B cell (primary cell): ENCODE measurements at regions not wholly inside any gene's neighbourhood (a gene's known extent, or its start where the extent isn't known, plus 50 kb on each side); places are given as distances from the start of the nearest gene placed in this dataset.

Experiments
- ATAC-seq: fragments of 200-7000 bp; cut with Tn5 transposase; one replicate; pipeline ENCODE4 v1.10.0; 2021; ENCODE audit warnings: low read depth, mild to moderate bottlenecking, moderate number of reproducible peaks, moderate library complexity
- CTCF ChIA-PET: fragments of 350-600 bp; sonication (Branson Sonifier 250); formaldehyde crosslinking; loops from one replicate; lab custom pipeline; 2021; ENCODE audit warnings: antibody characterized with exemption, inconsistent platforms; lab: Charles Lee
- POLR2A ChIA-PET: fragments of 350-600 bp; sonication (Branson Sonifier 250); formaldehyde crosslinking; loops from one replicate; lab custom pipeline; 2021; ENCODE audit warnings: antibody characterized with exemption; lab: Charles Lee
- DNase-seq: peaks from one replicate; pipeline ENCODE4 v3.0.0; 2013
- H2AFZ ChIP-seq: 2 replicates; pipeline ENCODE4 v1.6.1; 2012; ENCODE audit warnings: mild to moderate bottlenecking, low read depth, low read length; ENCODE audit not compliant: insufficient read depth, poor library complexity, severe bottlenecking
- H3K27ac ChIP-seq, 2 donors: 1 replicate in 1 of 2; 2 replicates in 1 of 2; pipeline ENCODE4 v1.5.1; 2012 to 2013; ENCODE audit warnings: low read length in 2 of 2, mild to moderate bottlenecking in 2 of 2, moderate library complexity in 1 of 2
- H3K27me3 ChIP-seq, 4 experiments: fragments of 200-600 bp in 1 of 4; sonication (generic) in 1 of 4; replicated peaks in 1 of 4; 1 replicate in 2 of 4; 2 replicates in 2 of 4; pipeline versions ENCODE4 v1.6.1 to v1.7.0; 2013 to 2016; ENCODE audit warnings: low read length in 3 of 4, mild to moderate bottlenecking in 2 of 4, mixed read lengths in 1 of 4, moderate library complexity in 1 of 4; ENCODE audit not compliant: insufficient read depth in 4 of 4, control insufficient read depth in 3 of 4; ENCODE audit errors: control extremely low read depth in 1 of 4
- H3K36me3 ChIP-seq, 2 experiments: replicated peaks in 1 of 2; 1 replicate in 1 of 2; 2 replicates in 1 of 2; pipeline versions ENCODE4 v1.6.1 to v1.7.1; 2013; ENCODE audit warnings: low read length in 1 of 2; ENCODE audit not compliant: insufficient read depth in 2 of 2, control insufficient read depth in 1 of 2; ENCODE audit errors: control extremely low read depth in 1 of 2, extremely low read depth in 1 of 2
- H3K4me1 ChIP-seq, 2 donors: fragments of 200-600 bp in 1 of 2; sonication (generic) in 1 of 2; 1 replicate in 1 of 2; 2 replicates in 1 of 2; pipeline versions ENCODE4 v1.5.1 to v1.6.1; 2013 to 2017; ENCODE audit warnings: low read length in 2 of 2; ENCODE audit not compliant: control insufficient read depth in 2 of 2, insufficient read depth in 2 of 2
- H3K4me2 ChIP-seq: replicated peaks from 2 replicates; pipeline ENCODE3; 2012; ENCODE audit warnings: mild to moderate bottlenecking, low read depth, low read length; ENCODE audit not compliant: poor library complexity, severe bottlenecking
- H3K4me3 ChIP-seq, 5 experiments: fragments of 200-600 bp in 1 of 5; sonication (generic) in 1 of 5; 1 replicate in 3 of 5; 2 replicates in 2 of 5; pipeline versions ENCODE4 v1.5.1 to v1.7.0; 2011 to 2016; ENCODE audit warnings: low read length in 4 of 5, mild to moderate bottlenecking in 4 of 5, low read depth in 2 of 5, control low read depth in 1 of 5, moderate library complexity in 1 of 5; ENCODE audit not compliant: insufficient read depth in 1 of 5; ENCODE audit errors: control extremely low read depth in 1 of 5, extremely low read depth in 1 of 5
- H3K79me2 ChIP-seq: fragments of 200-600 bp; sonication (generic); one replicate; pipeline ENCODE4 v1.6.0; 2016; ENCODE audit warnings: low read length; ENCODE audit not compliant: control insufficient read depth, insufficient read depth
- H3K9ac ChIP-seq: fragments of 200-600 bp; sonication (generic); 2 replicates; pipeline ENCODE4 v1.6.1; 2017; ENCODE audit warnings: mild to moderate bottlenecking, low read length, moderate library complexity
- H3K9me3 ChIP-seq, 3 donors: one replicate each; pipeline versions ENCODE4 v1.6.1 to v1.7.1; 2013; ENCODE audit warnings: low read length in 2 of 3; ENCODE audit not compliant: control insufficient read depth in 2 of 3, insufficient read depth in 1 of 3; ENCODE audit errors: control extremely low read depth in 1 of 3
- H4K20me1 ChIP-seq: 2 replicates; pipeline ENCODE4 v1.6.0; 2012; ENCODE audit warnings: mild to moderate bottlenecking, low read length; ENCODE audit not compliant: insufficient read depth, control insufficient read depth, poor library complexity, severe bottlenecking
- H3K27ac Mint-ChIP-seq: one replicate; pipeline ENCODE4 v1.8.0; 2021; ENCODE audit warnings: mixed read lengths
- H3K27me3 Mint-ChIP-seq: one replicate; pipeline ENCODE4 v1.8.0; 2021; ENCODE audit warnings: mixed read lengths
- H3K4me1 Mint-ChIP-seq: one replicate; pipeline ENCODE4 v1.8.0; 2021; ENCODE audit warnings: mixed read lengths
- H3K4me3 Mint-ChIP-seq: one replicate; pipeline ENCODE4 v1.8.0; 2021; ENCODE audit warnings: mixed read lengths
- H3K9me3 Mint-ChIP-seq: one replicate; pipeline ENCODE4 v1.8.0; 2022; ENCODE audit warnings: mixed read lengths; ENCODE audit not compliant: insufficient read depth
- EZH2 ChIP-seq: IDR thresholded peaks from 2 replicates; pipeline ENCODE4 v1.6.1; 2012; ENCODE audit warnings: borderline replicate concordance, low read depth, mild to moderate bottlenecking, moderate library complexity, low read length; ENCODE audit not compliant: insufficient read depth, poor library complexity, severe bottlenecking
- WGBS: methylation state at CpG from one replicate; pipeline ENCODE4 v1.1.5; 2013; ENCODE audit warnings: missing lambda C conversion rate; ENCODE audit not compliant: insufficient coverage; 5-methylcytosine and 5-hydroxymethylcytosine counted together
- intact Hi-C: fragments of 100-400 bp; cut with micrococcal nuclease; formaldehyde crosslinking; loops from one replicate; pipeline ENCODE4 v1.10.0; 2022
- TF ChIP-seq, protein P1 (sequence below): fragments of 200-600 bp; IDR thresholded peaks from one replicate; pipeline ENCODE4 v1.8.0; 2022; ENCODE audit warnings: antibody characterized with exemption, mild to moderate bottlenecking

DNA sequence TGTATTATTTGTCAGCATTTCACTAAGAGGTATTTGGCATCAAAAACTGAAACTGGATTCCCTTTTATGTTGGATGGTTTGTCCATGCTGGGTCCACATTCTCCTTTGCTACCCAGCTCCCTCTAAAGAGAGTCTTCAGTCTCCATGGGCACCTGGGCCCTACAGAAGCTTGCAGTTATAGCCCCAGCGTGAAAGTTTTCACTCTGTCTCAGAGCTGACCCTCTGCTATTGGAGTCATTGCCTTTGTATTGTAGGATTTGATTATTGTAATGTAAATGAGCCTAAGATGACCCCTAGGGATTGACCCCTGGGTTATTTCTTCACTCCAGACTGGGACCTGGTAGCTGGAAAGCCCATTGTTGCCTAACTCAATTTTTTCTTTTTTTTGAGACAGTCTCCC lies 1026.5 kb upstream of the EEF2KMT start:
- Mint-ChIP-seq H3K9me3 (peaks cover 2% of the 10 kb centered on the region), H3K4me1 (no peaks in the 10 kb centered on the region), H3K27ac (no peak overlapping the region), H3K4me3 (no peak overlapping the region), H3K27me3 (no peaks in the 10 kb centered on the region)
- TF ChIP-seq EZH2: no peak
- TF ChIP-seq, protein P1, sequence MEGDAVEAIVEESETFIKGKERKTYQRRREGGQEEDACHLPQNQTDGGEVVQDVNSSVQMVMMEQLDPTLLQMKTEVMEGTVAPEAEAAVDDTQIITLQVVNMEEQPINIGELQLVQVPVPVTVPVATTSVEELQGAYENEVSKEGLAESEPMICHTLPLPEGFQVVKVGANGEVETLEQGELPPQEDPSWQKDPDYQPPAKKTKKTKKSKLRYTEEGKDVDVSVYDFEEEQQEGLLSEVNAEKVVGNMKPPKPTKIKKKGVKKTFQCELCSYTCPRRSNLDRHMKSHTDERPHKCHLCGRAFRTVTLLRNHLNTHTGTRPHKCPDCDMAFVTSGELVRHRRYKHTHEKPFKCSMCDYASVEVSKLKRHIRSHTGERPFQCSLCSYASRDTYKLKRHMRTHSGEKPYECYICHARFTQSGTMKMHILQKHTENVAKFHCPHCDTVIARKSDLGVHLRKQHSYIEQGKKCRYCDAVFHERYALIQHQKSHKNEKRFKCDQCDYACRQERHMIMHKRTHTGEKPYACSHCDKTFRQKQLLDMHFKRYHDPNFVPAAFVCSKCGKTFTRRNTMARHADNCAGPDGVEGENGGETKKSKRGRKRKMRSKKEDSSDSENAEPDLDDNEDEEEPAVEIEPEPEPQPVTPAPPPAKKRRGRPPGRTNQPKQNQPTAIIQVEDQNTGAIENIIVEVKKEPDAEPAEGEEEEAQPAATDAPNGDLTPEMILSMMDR: no peak
- no peaks in the 10 kb centered on the region for H3K27me3 ChIP-seq
- DNase-seq: no peak
- H3K9ac ChIP-seq: no peak overlapping the region
- no peaks in the 10 kb centered on the region for H3K79me2 ChIP-seq
- no peak for ATAC-seq
- H3K4me1 ChIP-seq: no peaks in the 10 kb centered on the region
- peaks cover 0 to 3% (median 0%) of the 10 kb centered on the region in 3 donors for H3K9me3 ChIP-seq
- 83% methylated on average over 1 of the region's 1 CpG for WGBS
- POLR2A ChIA-PET: no interaction called here
- CTCF ChIA-PET: no interaction called here
- H2AFZ ChIP-seq: no peak overlapping the region
- H3K36me3 ChIP-seq: no peaks in the 10 kb centered on the region
- H3K27ac ChIP-seq: no peak overlapping the region
- H4K20me1 ChIP-seq: no peaks in the 10 kb centered on the region
- intact Hi-C loops: no loop called here
- no peak overlapping the region for H3K4me3 ChIP-seq
- no peak overlapping the region for H3K4me2 ChIP-seq

DNA sequence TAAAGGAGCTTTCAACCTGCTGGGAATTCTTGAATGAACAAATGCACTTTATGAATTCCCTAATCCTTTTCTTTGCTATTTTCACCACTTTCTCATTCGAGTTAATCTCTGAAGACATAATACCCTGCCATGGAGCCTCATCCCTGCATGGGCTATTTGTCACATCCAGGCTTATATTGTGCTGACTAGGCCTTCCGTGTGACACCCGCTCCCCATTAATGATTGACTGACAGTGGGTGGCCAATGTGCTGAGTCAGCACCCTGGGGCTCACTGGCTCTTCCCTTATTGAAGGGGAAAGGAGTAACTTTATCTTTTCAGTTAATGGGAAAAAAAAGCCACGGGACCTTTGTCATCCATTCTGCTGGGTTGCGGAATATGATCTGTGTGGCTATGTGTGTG lies 1024.8 kb upstream of the EEF2KMT start:
- WGBS: 58% methylated on average over 2 of the region's 5 CpGs
- no peaks in the 10 kb centered on the region for H4K20me1 ChIP-seq
- POLR2A ChIA-PET: no interaction called here

More for the DNA sequence above, 1024.8 kb upstream of the EEF2KMT start:
- DNase-seq (no peak), ATAC-seq (no peak)
- peaks cover 0 to 6% (median 0%) of the 10 kb centered on the region in 3 donors for H3K9me3 ChIP-seq
- no peaks in the 10 kb centered on the region for H3K79me2 ChIP-seq
- intact Hi-C loops: no loop called here
- H3K27me3 Mint-ChIP-seq: no peaks in the 10 kb centered on the region
- H3K4me3 Mint-ChIP-seq: no peak overlapping the region
- TF ChIP-seq EZH2: no peak
- TF ChIP-seq, protein P1: no peak
- no peak overlapping the region for H3K9ac ChIP-seq
- no peak overlapping the region for H3K27ac Mint-ChIP-seq
- no peak overlapping the region for H3K27ac ChIP-seq
- no peaks in the 10 kb centered on the region for H3K4me1 Mint-ChIP-seq
- no peaks in the 10 kb centered on the region for H3K27me3 ChIP-seq
- peaks cover 4% of the 10 kb centered on the region for H3K9me3 Mint-ChIP-seq
- H3K4me1 ChIP-seq: no peaks in the 10 kb centered on the region
- no peak overlapping the region for H3K4me3 ChIP-seq
- no peak overlapping the region for H2AFZ ChIP-seq
- CTCF ChIA-PET: no interaction called here
- H3K36me3 ChIP-seq: no peaks in the 10 kb centered on the region
- no peak overlapping the region for H3K4me2 ChIP-seq
